GM10266 (cell line): ENCODE measurements at regions not wholly inside any gene's neighbourhood (a gene's known extent, or its start where the extent isn't known, plus 50 kb on each side); places are given as distances from the start of the nearest gene placed in this dataset.

Experiments
- DNase-seq: peaks from one replicate; pipeline ENCODE4 v3.0.0; 2012; ENCODE audit errors: extremely low spot score
- TF ChIP-seq, protein P1 (sequence below): IDR thresholded peaks from 2 replicates; pipeline ENCODE4 v1.5.1; 2012; ENCODE audit warnings: mild to moderate bottlenecking, low read depth; ENCODE audit not compliant: control insufficient read depth, insufficient read depth; ENCODE audit errors: missing control alignments

DNA sequence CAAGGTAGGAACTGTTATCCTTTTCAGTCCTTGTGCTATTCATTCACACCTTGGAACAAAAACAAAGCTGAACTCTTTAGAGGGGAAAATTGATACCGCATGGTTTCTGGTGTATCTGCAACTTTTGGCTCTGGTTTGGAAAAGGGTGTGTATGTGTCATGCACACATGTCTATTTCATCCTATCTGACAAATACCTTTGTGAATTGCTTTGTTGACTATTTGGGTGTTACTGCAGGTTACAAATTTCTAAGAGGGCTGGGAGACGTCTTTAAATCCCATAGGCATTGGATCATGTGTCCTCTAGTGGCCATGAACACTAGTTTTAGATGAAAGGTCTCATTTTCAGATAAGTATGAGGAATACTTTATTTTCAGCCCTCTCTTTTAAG is 59.9 kb upstream of the IFNG-AS1 start:
- no peak for DNase-seq
- TF ChIP-seq, protein P1, sequence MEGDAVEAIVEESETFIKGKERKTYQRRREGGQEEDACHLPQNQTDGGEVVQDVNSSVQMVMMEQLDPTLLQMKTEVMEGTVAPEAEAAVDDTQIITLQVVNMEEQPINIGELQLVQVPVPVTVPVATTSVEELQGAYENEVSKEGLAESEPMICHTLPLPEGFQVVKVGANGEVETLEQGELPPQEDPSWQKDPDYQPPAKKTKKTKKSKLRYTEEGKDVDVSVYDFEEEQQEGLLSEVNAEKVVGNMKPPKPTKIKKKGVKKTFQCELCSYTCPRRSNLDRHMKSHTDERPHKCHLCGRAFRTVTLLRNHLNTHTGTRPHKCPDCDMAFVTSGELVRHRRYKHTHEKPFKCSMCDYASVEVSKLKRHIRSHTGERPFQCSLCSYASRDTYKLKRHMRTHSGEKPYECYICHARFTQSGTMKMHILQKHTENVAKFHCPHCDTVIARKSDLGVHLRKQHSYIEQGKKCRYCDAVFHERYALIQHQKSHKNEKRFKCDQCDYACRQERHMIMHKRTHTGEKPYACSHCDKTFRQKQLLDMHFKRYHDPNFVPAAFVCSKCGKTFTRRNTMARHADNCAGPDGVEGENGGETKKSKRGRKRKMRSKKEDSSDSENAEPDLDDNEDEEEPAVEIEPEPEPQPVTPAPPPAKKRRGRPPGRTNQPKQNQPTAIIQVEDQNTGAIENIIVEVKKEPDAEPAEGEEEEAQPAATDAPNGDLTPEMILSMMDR = no peak

DNA sequence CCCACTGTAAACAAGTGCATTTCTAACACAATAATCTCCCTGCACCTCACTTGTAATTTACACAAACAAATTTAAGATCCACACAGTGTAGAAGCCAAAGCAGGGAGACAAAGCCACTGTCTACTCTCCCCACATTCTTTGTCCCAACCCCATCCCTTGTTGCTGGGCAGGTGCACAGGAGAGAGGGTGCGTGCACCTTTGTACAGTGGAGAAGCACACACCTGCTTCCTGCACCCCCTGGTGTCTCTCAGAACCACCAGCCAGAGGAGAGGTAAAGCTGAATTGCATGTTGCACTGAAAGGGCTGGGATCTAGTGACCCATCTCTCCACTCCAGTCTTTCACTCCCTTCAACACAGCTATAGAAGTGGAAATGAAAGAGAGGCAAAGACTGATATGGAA is 51.4 kb upstream of the IFNG-AS1 start:
- TF ChIP-seq, protein P1 = no peak
- DNase-seq = no peak
